ENCODE measurements at regions not wholly inside any gene's neighbourhood (a gene's known extent, or its start where the extent isn't known, plus 50 kb on each side); places are given as distances from the start of the nearest gene placed in this dataset.

DNA sequence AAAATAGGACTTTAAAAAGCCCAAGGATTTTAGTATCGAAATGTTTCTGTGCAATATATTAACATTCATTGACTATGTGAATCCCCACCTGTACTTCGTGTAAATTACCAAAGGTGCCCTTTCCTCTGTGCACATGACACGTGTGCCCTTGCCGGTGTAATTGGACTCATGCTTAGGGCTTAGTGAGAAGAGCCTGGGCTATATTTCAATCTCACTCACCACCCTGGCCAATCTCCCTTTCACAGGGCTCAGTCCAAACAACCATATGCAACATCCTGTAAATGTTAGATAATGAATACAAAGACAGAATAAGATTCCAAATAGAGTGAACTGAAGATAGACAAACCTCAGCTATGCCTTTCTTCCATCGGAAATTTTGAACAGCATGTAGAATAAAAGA is 564.3 kb downstream of the USP25 start:
- H3K27me3 ChIP-seq (replicated peaks in 1 of 2; ENCODE audit: control insufficient read depth in 2 of 2, extremely low read depth in 1 of 2, insufficient read depth in 2 of 2, low read length in 1 of 2), result no peaks in the 10 kb centered on the region
- no peak for ATAC-seq (replicated peaks in 1 of 4)
- H3K9me3 ChIP-seq, result no peaks in the 10 kb centered on the region
- no peaks in the 10 kb centered on the region for H3K4me1 ChIP-seq (ENCODE audit: control insufficient read depth in 1 of 2, extremely low read depth in 1 of 2, insufficient read depth in 2 of 2, low read length in 2 of 2)
- H3K27ac Mint-ChIP-seq, result no peak overlapping the region
- ChIA-PET POLR2A (no interaction called here), CTCF (no interaction called here)
- WGBS (ENCODE audit: insufficient coverage), result no CpG with 5 or more reads among the region's 5 CpGs
- no peaks in the 10 kb centered on the region for H3K4me1 Mint-ChIP-seq
- H3K36me3 Mint-ChIP-seq, result no peaks in the 10 kb centered on the region
- peaks cover 0 to 5% (median 0%) of the 10 kb centered on the region in 3 donors for H3K9me3 Mint-ChIP-seq
- H3K4me3 ChIP-seq (ENCODE audit: control insufficient read depth in 1 of 2, extremely low read depth in 1 of 2, low read length in 1 of 2), result no peak overlapping the region
- H3K36me3 ChIP-seq (ENCODE audit: control insufficient read depth in 2 of 2, extremely low read depth in 1 of 2, insufficient read depth in 1 of 2, low read length in 1 of 2), result no peaks in the 10 kb centered on the region
- no peak for DNase-seq
- H3K4me3 Mint-ChIP-seq, result no peak overlapping the region
- H3K27me3 Mint-ChIP-seq, result no peaks in the 10 kb centered on the region
- H3K27ac ChIP-seq (ENCODE audit: low read length), result no peak overlapping the region

DNA sequence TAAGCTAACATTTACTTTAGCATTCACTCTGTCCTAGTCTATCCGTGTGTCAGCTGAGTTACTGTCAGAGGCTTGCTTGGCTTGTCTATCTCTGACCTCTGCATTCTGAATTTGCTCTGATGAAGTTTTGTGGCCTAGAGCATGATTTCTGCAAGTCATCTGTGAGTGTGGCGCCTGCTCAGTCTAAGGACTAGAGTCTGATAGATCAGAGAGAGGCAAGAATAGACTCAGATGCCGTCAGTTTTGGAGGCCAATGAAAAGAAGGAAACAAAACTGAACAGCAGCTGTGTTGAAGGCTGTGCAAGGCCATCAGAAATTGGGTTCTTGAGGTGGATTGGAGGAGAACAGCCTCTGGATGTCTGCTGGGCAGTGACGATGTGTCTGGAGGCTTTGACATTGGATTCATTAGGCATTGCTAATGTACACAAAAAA is 573.1 kb downstream of the USP25 start:
- WGBS (ENCODE audit: insufficient coverage), result 37% methylated on average over 3 of the region's 4 CpGs
- Histone ChIP-seq H3K9me3 (no peaks in the 10 kb centered on the region), H3K27me3 (replicated peaks in 1 of 2; ENCODE audit: control insufficient read depth in 2 of 2, extremely low read depth in 1 of 2, insufficient read depth in 2 of 2, low read length in 1 of 2) (no peaks in the 10 kb centered on the region), H3K4me3 (ENCODE audit: control insufficient read depth in 1 of 2, extremely low read depth in 1 of 2, low read length in 1 of 2) (no peak overlapping the region), H3K36me3 (ENCODE audit: control insufficient read depth in 2 of 2, extremely low read depth in 1 of 2, insufficient read depth in 1 of 2, low read length in 1 of 2) (no peaks in the 10 kb centered on the region), H3K27ac (ENCODE audit: low read length) (no peak overlapping the region), H3K4me1 (ENCODE audit: control insufficient read depth in 1 of 2, extremely low read depth in 1 of 2, insufficient read depth in 2 of 2, low read length in 2 of 2) (no peaks in the 10 kb centered on the region)
- no peaks in the 10 kb centered on the region for H3K27me3 Mint-ChIP-seq
- no peaks in the 10 kb centered on the region for H3K9me3 Mint-ChIP-seq
- DNase-seq (no peak), ATAC-seq (replicated peaks in 1 of 4) (no peak)
- no peak overlapping the region for H3K4me3 Mint-ChIP-seq
- H3K4me1 Mint-ChIP-seq, result no peaks in the 10 kb centered on the region
- POLR2A ChIA-PET, result no interaction called here
- no peaks in the 10 kb centered on the region for H3K36me3 Mint-ChIP-seq
- CTCF ChIA-PET, result no interaction called here
- H3K27ac Mint-ChIP-seq, result no peak overlapping the region

DNA sequence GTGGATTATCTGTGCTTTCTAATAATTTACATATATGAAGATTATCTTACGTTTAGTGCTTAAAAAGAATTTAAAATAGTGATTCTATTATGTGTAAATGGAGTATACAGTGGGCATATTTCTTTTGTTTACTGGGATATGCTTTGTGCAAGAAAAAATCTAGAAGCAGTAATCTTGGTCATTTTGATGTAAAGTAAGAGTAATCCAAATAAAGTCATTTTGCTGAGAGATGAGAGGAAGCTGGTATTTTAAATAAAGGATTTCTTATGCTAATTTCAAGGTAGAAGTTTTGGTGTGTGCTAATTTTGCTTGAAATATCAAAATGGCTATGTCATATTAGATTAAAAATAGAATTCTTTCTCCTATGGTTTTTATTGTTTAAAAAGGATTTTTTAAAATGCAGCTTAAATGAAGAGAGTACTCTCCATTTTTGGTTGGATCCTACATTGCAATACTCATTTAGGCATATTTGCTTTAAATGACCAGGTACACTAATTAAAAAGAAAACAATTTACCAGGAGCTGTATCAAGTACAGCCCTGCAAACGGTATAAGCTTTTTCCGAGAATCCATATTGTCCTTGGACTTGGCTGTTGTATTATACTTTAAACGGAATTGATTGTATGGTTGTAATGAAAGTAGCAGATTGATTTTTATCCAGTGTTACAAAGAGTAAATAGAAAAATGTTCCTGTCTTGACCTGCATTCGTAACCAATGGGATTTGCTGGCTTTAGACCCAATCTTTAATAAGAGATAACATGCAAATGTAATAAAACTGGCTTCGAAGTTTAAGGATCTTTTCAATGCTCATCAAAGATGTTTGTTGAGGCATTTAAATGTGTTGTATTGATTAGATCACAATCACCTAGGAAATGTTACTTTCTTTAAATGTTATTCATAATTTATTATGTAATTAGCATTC is 574.7 kb downstream of the USP25 start:
- Histone ChIP-seq H3K4me3 (ENCODE audit: control insufficient read depth in 1 of 2, extremely low read depth in 1 of 2, low read length in 1 of 2) (no peak overlapping the region), H3K36me3 (ENCODE audit: control insufficient read depth in 2 of 2, extremely low read depth in 1 of 2, insufficient read depth in 1 of 2, low read length in 1 of 2) (no peaks in the 10 kb centered on the region), H3K4me1 (ENCODE audit: control insufficient read depth in 1 of 2, extremely low read depth in 1 of 2, insufficient read depth in 2 of 2, low read length in 2 of 2) (no peaks in the 10 kb centered on the region), H3K27me3 (replicated peaks in 1 of 2; ENCODE audit: control insufficient read depth in 2 of 2, extremely low read depth in 1 of 2, insufficient read depth in 2 of 2, low read length in 1 of 2) (no peaks in the 10 kb centered on the region), H3K27ac (ENCODE audit: low read length) (no peak overlapping the region), H3K9me3 (no peaks in the 10 kb centered on the region)
- ChIA-PET CTCF (no interaction called here), POLR2A (no interaction called here)
- WGBS (ENCODE audit: insufficient coverage), result no CpG with 5 or more reads among the region's 6 CpGs
- ATAC-seq (replicated peaks in 1 of 4) (no peak), DNase-seq (no peak)
- Mint-ChIP-seq H3K4me3 (no peak overlapping the region), H3K27ac (no peak overlapping the region), H3K4me1 (no peaks in the 10 kb centered on the region), H3K36me3 (no peaks in the 10 kb centered on the region), H3K9me3 (no peaks in the 10 kb centered on the region), H3K27me3 (no peaks in the 10 kb centered on the region)

DNA sequence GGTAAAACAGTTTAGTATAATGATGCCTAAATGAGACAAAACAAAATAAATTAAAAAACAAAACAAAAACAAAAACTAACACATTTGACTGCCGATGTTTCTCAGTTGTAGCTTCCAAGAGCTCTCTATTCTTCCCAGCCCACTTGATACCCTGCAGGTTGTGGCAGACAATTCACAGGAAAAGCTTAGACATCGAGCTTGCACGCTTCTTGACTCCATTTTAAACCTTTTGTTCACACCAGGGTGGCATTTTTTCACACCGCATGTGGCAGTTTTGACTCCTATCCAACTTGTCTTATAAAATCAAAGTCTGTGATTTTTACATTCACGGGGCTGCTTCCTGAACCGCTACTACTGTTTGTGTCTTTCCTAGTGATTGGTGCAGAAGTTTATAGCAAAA is 575.9 kb downstream of the USP25 start:
- Mint-ChIP-seq H3K9me3 (no peaks in the 10 kb centered on the region), H3K36me3 (no peaks in the 10 kb centered on the region), H3K4me1 (peaks cover 3 to 7% (median 3%) of the 10 kb centered on the region in 3 donors), H3K27me3 (no peaks in the 10 kb centered on the region), H3K27ac (no peak overlapping the region), H3K4me3 (no peak overlapping the region)
- POLR2A ChIA-PET, result interaction anchor here (0.7 kb wide), 2 partner anchors 135 to 497 kb away, joined by 3 to 4 read pairs; no protein-coding TSS in a partner anchor
- ATAC-seq (replicated peaks in 1 of 4), result no peak
- Histone ChIP-seq H3K9me3 (no peaks in the 10 kb centered on the region), H3K27ac (ENCODE audit: low read length) (no peak overlapping the region), H3K27me3 (replicated peaks in 1 of 2; ENCODE audit: control insufficient read depth in 2 of 2, extremely low read depth in 1 of 2, insufficient read depth in 2 of 2, low read length in 1 of 2) (no peaks in the 10 kb centered on the region), H3K4me3 (ENCODE audit: control insufficient read depth in 1 of 2, extremely low read depth in 1 of 2, low read length in 1 of 2) (no peak overlapping the region), H3K4me1 (ENCODE audit: control insufficient read depth in 1 of 2, extremely low read depth in 1 of 2, insufficient read depth in 2 of 2, low read length in 2 of 2) (no peaks in the 10 kb centered on the region), H3K36me3 (ENCODE audit: control insufficient read depth in 2 of 2, extremely low read depth in 1 of 2, insufficient read depth in 1 of 2, low read length in 1 of 2) (no peaks in the 10 kb centered on the region)
- no peak for DNase-seq
- CTCF ChIA-PET, result no interaction called here
- 84% methylated on average over 5 of the region's 6 CpGs for WGBS (ENCODE audit: insufficient coverage)

DNA sequence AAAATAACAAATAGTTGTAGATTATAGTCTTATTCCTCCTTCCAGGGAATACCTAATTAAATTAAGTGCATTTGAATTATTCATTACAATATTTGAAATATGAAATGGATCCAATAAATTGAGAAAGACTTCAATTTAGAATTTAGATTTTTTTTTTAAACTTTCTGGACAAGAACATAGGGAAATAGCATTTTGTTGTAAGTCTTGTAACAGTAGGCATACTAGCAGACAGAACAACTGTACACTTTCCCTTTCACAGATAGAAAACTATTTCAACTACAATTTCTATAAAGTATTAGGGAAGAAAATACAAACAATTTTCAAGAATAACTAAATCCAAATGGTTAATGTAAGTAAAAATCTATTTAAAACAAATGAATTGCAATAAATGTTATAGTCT is 577.5 kb downstream of the USP25 start:
- POLR2A ChIA-PET, result no interaction called here
- H3K4me1 ChIP-seq (ENCODE audit: control insufficient read depth in 1 of 2, extremely low read depth in 1 of 2, insufficient read depth in 2 of 2, low read length in 2 of 2), result no peaks in the 10 kb centered on the region

DNA sequence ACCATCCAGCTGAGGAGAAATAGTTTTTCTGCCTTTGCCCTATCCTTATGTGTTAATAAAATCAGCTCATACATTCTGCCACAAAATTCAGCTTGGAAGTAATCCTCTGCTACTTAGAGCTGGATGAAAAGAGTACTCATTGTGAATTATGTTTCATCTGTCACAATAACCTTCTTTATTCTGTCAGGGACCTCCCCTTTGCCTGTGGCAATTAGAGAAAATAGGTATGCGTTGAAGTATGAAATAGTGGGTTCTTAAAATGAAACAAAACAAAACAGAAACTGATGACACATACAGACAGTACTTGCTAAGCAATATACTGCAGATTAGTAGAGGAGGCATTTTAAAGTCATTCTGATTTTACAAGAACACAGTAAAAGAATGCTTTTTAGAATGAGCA is 578.5 kb downstream of the USP25 start:
- H3K4me1 Mint-ChIP-seq, result peaks cover 3 to 7% (median 3%) of the 10 kb centered on the region in 3 donors
- DNase-seq, result no peak
- Histone ChIP-seq H3K27me3 (replicated peaks in 1 of 2; ENCODE audit: control insufficient read depth in 2 of 2, extremely low read depth in 1 of 2, insufficient read depth in 2 of 2, low read length in 1 of 2) (no peaks in the 10 kb centered on the region), H3K4me1 (ENCODE audit: control insufficient read depth in 1 of 2, extremely low read depth in 1 of 2, insufficient read depth in 2 of 2, low read length in 2 of 2) (no peaks in the 10 kb centered on the region), H3K9me3 (no peaks in the 10 kb centered on the region), H3K36me3 (ENCODE audit: control insufficient read depth in 2 of 2, extremely low read depth in 1 of 2, insufficient read depth in 1 of 2, low read length in 1 of 2) (no peaks in the 10 kb centered on the region), H3K27ac (ENCODE audit: low read length) (no peak overlapping the region), H3K4me3 (ENCODE audit: control insufficient read depth in 1 of 2, extremely low read depth in 1 of 2, low read length in 1 of 2) (no peak overlapping the region)
- POLR2A ChIA-PET, result no interaction called here
- H3K9me3 Mint-ChIP-seq, result no peaks in the 10 kb centered on the region
- H3K27ac Mint-ChIP-seq, result no peak overlapping the region
- H3K27me3 Mint-ChIP-seq, result no peaks in the 10 kb centered on the region
- CTCF ChIA-PET, result no interaction called here
- H3K36me3 Mint-ChIP-seq, result no peaks in the 10 kb centered on the region
- ATAC-seq (replicated peaks in 1 of 4), result no peak
- WGBS (ENCODE audit: insufficient coverage), result no CpG with 5 or more reads among the region's 1 CpG
- H3K4me3 Mint-ChIP-seq, result no peak overlapping the region

More for the DNA sequence above, 577.5 kb downstream of the USP25 start:
- Mint-ChIP-seq H3K27ac (no peak overlapping the region), H3K4me1 (peaks cover 3 to 7% (median 3%) of the 10 kb centered on the region in 3 donors), H3K27me3 (no peaks in the 10 kb centered on the region), H3K36me3 (no peaks in the 10 kb centered on the region), H3K4me3 (no peak overlapping the region), H3K9me3 (no peaks in the 10 kb centered on the region)
- H3K4me3 ChIP-seq (ENCODE audit: control insufficient read depth in 1 of 2, extremely low read depth in 1 of 2, low read length in 1 of 2), result no peak overlapping the region
- no peak for ATAC-seq (replicated peaks in 1 of 4)
- H3K36me3 ChIP-seq (ENCODE audit: control insufficient read depth in 2 of 2, extremely low read depth in 1 of 2, insufficient read depth in 1 of 2, low read length in 1 of 2), result no peaks in the 10 kb centered on the region
- DNase-seq, result no peak
- H3K9me3 ChIP-seq, result no peaks in the 10 kb centered on the region
- H3K27me3 ChIP-seq (replicated peaks in 1 of 2; ENCODE audit: control insufficient read depth in 2 of 2, extremely low read depth in 1 of 2, insufficient read depth in 2 of 2, low read length in 1 of 2), result no peaks in the 10 kb centered on the region
- CTCF ChIA-PET, result no interaction called here
- no peak overlapping the region for H3K27ac ChIP-seq (ENCODE audit: low read length)

Data from T-cell (primary cell).